Endothelial cell of umbilical vein (primary cell): ENCODE measurements at regions not wholly inside any gene's neighbourhood (a gene's known extent, or its start where the extent isn't known, plus 50 kb on each side); places are given as distances from the start of the nearest gene placed in this dataset.

Experiments used
- BruUV-seq: library from RNA; stranded (reverse); fragments of 400-500 nt; replicated peaks from 2 replicates; lab custom pipeline; 2021; lab: Mats Ljungman, UMichigan
- CTCF ChIA-PET: fragments of 300-600, 350-600 bp; sonication (Branson Sonifier 250); formaldehyde crosslinking; loops from one replicate; lab custom pipeline; 2021; ENCODE audit warnings: antibody characterized with exemption, inconsistent platforms; lab: Charles Lee
- POLR2A ChIA-PET: fragments of 300-600, 350-600 bp; sonication (Branson Sonifier 250); formaldehyde crosslinking; loops from one replicate; lab custom pipeline; 2021; ENCODE audit warnings: antibody characterized with exemption, inconsistent platforms; lab: Charles Lee
- DNase-seq: peaks from one replicate; pipeline ENCODE4 v3.0.0-alpha.2; 2011; ENCODE audit warnings: low read depth, low spot score
- FAIRE-seq: peaks from 2 replicates; lab custom pipeline; 2011; peaks lifted over from hg19 to GRCh38; lab: Jason Lieb, UNC
- H2AFZ ChIP-seq: 2 replicates; pipeline ENCODE4 v1.6.0; 2012; ENCODE audit warnings: low read depth, low read length, control low read depth, inconsistent platforms
- H3K27ac ChIP-seq: 2 replicates; pipeline ENCODE4 v1.5.1; 2011; ENCODE audit warnings: low read depth, mild to moderate bottlenecking, control low read depth, low read length, moderate library complexity; ENCODE audit not compliant: insufficient read depth
- H3K27me3 ChIP-seq, 2 experiments: 2 replicates each; pipeline versions ENCODE4 v1.6.0 to v1.6.1; 2011; ENCODE audit warnings: low read length in 2 of 2, mixed read lengths in 1 of 2; ENCODE audit not compliant: control insufficient read depth in 2 of 2, insufficient read depth in 2 of 2
- H3K36me3 ChIP-seq, 2 experiments: 2 replicates in 1 of 2; 3 replicates in 1 of 2; pipeline ENCODE4 v1.5.1; 2011; ENCODE audit warnings: low read length in 2 of 2, mild to moderate bottlenecking in 1 of 2, moderate library complexity in 1 of 2; ENCODE audit not compliant: control insufficient read depth in 2 of 2, insufficient read depth in 2 of 2; ENCODE audit errors: extremely low read depth in 1 of 2
- H3K4me1 ChIP-seq: 3 replicates; pipeline ENCODE4 v1.5.1; 2011; ENCODE audit warnings: mild to moderate bottlenecking, low read length; ENCODE audit not compliant: control insufficient read depth, insufficient read depth; ENCODE audit errors: extremely low read depth
- H3K4me2 ChIP-seq: 2 replicates; pipeline ENCODE4 v1.6.1; 2011; ENCODE audit warnings: low read length, control low read depth, mixed read lengths; ENCODE audit not compliant: insufficient read depth
- H3K4me3 ChIP-seq, 3 experiments: fragments of 200-600 bp in 1 of 3; sonication (generic), shearing (Covaris generic) in 1 of 3; replicated peaks in 1 of 3; 2 replicates each; pipeline ENCODE4 v1.5.1; 2011 to 2016; ENCODE audit warnings: control low read depth in 3 of 3, low read length in 3 of 3, mild to moderate bottlenecking in 2 of 3, inconsistent platforms in 1 of 3, low read depth in 1 of 3, moderate library complexity in 1 of 3; ENCODE audit not compliant: insufficient read depth in 1 of 3
- H3K79me2 ChIP-seq: 2 replicates; pipeline ENCODE4 v1.6.0; 2012; ENCODE audit warnings: low read length, inconsistent platforms; ENCODE audit not compliant: control insufficient read depth, insufficient read depth
- H3K9ac ChIP-seq: replicated peaks from 2 replicates; pipeline ENCODE3; 2011; ENCODE audit warnings: low read length, control low read depth; ENCODE audit not compliant: insufficient read depth; ENCODE audit errors: extremely low read depth
- H3K9me1 ChIP-seq: replicated peaks from 3 replicates; pipeline ENCODE4 v1.6.0; 2011; ENCODE audit warnings: mild to moderate bottlenecking, low read length; ENCODE audit not compliant: control insufficient read depth, insufficient read depth; ENCODE audit errors: extremely low read depth
- H3K9me3 ChIP-seq: replicated peaks from 2 replicates; pipeline ENCODE4 v1.5.1; 2012; ENCODE audit warnings: low read length, inconsistent platforms; ENCODE audit not compliant: control insufficient read depth, insufficient read depth
- H4K20me1 ChIP-seq: replicated peaks from 2 replicates; pipeline ENCODE3; 2011; ENCODE audit warnings: mild to moderate bottlenecking, low read length; ENCODE audit not compliant: control insufficient read depth, insufficient read depth; ENCODE audit errors: extremely low read depth
- CTCF ChIP-seq, 2 donors: IDR thresholded peaks; 1 replicate in 1 of 2; 2 replicates in 1 of 2; pipeline ENCODE4 v1.5.1; 2011; ENCODE audit warnings: low read length in 2 of 2, mild to moderate bottlenecking in 2 of 2, moderate library complexity in 2 of 2, control low read depth in 1 of 2, inconsistent platforms in 1 of 2, low read depth in 1 of 2; ENCODE audit not compliant: insufficient read depth in 1 of 2; ENCODE audit errors: extremely low read depth in 1 of 2
- EZH2 ChIP-seq: IDR thresholded peaks from 2 replicates; pipeline ENCODE4 v1.6.1; 2012; ENCODE audit warnings: borderline replicate concordance, low read depth, mild to moderate bottlenecking, moderate library complexity, low read length, inconsistent platforms; ENCODE audit not compliant: severe bottlenecking
- FOS ChIP-seq: IDR thresholded peaks from 2 replicates; pipeline ENCODE4 v1.6.1; 2011; ENCODE audit warnings: mild to moderate bottlenecking, low read length, moderate library complexity, borderline replicate concordance; ENCODE audit not compliant: insufficient read depth
- GATA2 ChIP-seq: IDR thresholded peaks from 2 replicates; pipeline ENCODE4 v1.7.0; 2011; ENCODE audit warnings: low read depth, mild to moderate bottlenecking, moderate library complexity, mixed read lengths, low read length; ENCODE audit not compliant: insufficient read length, insufficient read depth
- JUN ChIP-seq: IDR thresholded peaks from 2 replicates; pipeline ENCODE4 v1.6.1; 2011; ENCODE audit warnings: borderline replicate concordance, low read depth; ENCODE audit not compliant: insufficient read length, insufficient read depth
- MAX ChIP-seq: IDR thresholded peaks from 2 replicates; pipeline ENCODE4 v1.6.1; 2011; ENCODE audit not compliant: insufficient read depth, insufficient read length
- MYC ChIP-seq: IDR thresholded peaks from one replicate; pipeline ENCODE4 v1.6.1; 2011; ENCODE audit warnings: mild to moderate bottlenecking, low read depth, low read length
- POLR2AphosphoS5 ChIP-seq: IDR thresholded peaks from 2 replicates; pipeline ENCODE4 v1.6.1; 2012; ENCODE audit warnings: low read depth, mild to moderate bottlenecking, control low read depth, low read length, moderate library complexity; ENCODE audit not compliant: insufficient read depth
- dilution Hi-C: fragments of 300-500 bp; cut with MboI; formaldehyde crosslinking; loops from one replicate; pipeline ENCODE4 v1.15.0; 2019; ENCODE audit warnings: low sequenced_read_pairs; ENCODE audit not compliant: extremely low pct_ligation_motif_present
- intact Hi-C: fragments of 100-400 bp; cut with micrococcal nuclease; formaldehyde crosslinking; loops from one replicate; pipeline ENCODE4 v1.10.0; 2022

GRCh38 chr6:97422171-97422570 lies 139.2 kb upstream of the MMS22L start:
- no peak overlapping the region for H3K4me3 ChIP-seq
- no peaks in the 10 kb centered on the region for H3K9me1 ChIP-seq
- H3K27me3 ChIP-seq: no peaks in the 10 kb centered on the region
- H3K4me1 ChIP-seq: no peaks in the 10 kb centered on the region
- no peak overlapping the region for H3K27ac ChIP-seq
- H3K9ac ChIP-seq: no peak overlapping the region
- H3K79me2 ChIP-seq: no peaks in the 10 kb centered on the region
- H4K20me1 ChIP-seq: no peaks in the 10 kb centered on the region
- no peaks in the 10 kb centered on the region for H3K36me3 ChIP-seq
- H2AFZ ChIP-seq: no peak overlapping the region
- DNase-seq (no peak), FAIRE-seq (no peak)
- dilution Hi-C loops: no loop called here
- TF ChIP-seq FOS: no peak
- no peak for TF ChIP-seq GATA2
- BruUV-seq: no TSS peak
- H3K9me3 ChIP-seq: no peaks in the 10 kb centered on the region
- intact Hi-C loops: no loop called here
- no peak overlapping the region for H3K4me2 ChIP-seq
- POLR2A ChIA-PET: no interaction called here
- CTCF ChIA-PET: no interaction called here

GRCh38 chr6:97423190-97423589 lies 140.2 kb upstream of the MMS22L start:
- no peak overlapping the region for H3K27ac ChIP-seq
- no peaks in the 10 kb centered on the region for H3K9me3 ChIP-seq
- no peak for DNase-seq
- no peaks in the 10 kb centered on the region for H4K20me1 ChIP-seq
- no peak overlapping the region for H2AFZ ChIP-seq
- H3K4me1 ChIP-seq: no peaks in the 10 kb centered on the region
- FAIRE-seq: no peak
- H3K9me1 ChIP-seq: no peaks in the 10 kb centered on the region
- H3K36me3 ChIP-seq: no peaks in the 10 kb centered on the region
- ChIA-PET POLR2A (no interaction called here), CTCF (no interaction called here)
- no peaks in the 10 kb centered on the region for H3K79me2 ChIP-seq
- H3K4me3 ChIP-seq: no peak overlapping the region
- H3K27me3 ChIP-seq: no peaks in the 10 kb centered on the region
- BruUV-seq: no TSS peak
- intact Hi-C loops: no loop called here
- dilution Hi-C loops: no loop called here
- no peak overlapping the region for H3K9ac ChIP-seq
- H3K4me2 ChIP-seq: no peak overlapping the region
- TF ChIP-seq MAX (no peak), JUN (no peak), MYC (no peak), EZH2 (no peak), POLR2AphosphoS5 (no peak), FOS (no peak), GATA2 (no peak), CTCF (IDR thresholded peaks at IDR 0.05; ENCODE audit: extremely low read depth in 1 of 2, insufficient read depth in 1 of 2, low read depth in 1 of 2, low read length in 2 of 2) (no peak)
